DMS53 treated with DMSO at 0.1 percent for 48 hours (cell line): ENCODE measurements at regions not wholly inside any gene's neighbourhood (a gene's known extent, or its start where the extent isn't known, plus 50 kb on each side); places are given as distances from the start of the nearest gene placed in this dataset.

Experiments used
- DNase-seq: peaks from one replicate; lab custom pipeline; 2025; ENCODE audit not compliant: unreplicated experiment; lab: John Stamatoyannopoulos, UW

DNA sequence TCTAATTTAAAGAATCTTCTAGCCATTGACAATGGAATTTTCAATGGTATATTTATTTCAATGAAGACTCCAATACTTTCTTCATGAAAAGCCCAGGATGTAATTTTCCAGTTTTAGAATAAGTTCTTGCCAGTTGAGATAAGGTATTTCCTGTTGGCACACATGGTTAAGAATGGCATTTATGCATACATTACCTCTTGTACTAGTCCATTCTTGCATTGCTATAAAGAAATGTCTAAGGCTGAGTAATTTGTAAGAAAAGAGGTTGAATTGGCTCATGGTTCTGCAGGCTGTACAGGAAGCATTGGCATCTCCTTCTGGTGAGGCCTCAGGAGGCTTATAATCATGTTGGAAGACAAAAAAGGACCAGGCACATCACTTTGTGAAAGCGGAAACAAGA, 1179.6 kb downstream of the AMY1C start:
- DNase-seq = no peak

- no peak for DNase-seq
Observed at GRCh38 chr1:104932030-104932915, 1182.6 kb downstream of the AMY1C start.

DNA sequence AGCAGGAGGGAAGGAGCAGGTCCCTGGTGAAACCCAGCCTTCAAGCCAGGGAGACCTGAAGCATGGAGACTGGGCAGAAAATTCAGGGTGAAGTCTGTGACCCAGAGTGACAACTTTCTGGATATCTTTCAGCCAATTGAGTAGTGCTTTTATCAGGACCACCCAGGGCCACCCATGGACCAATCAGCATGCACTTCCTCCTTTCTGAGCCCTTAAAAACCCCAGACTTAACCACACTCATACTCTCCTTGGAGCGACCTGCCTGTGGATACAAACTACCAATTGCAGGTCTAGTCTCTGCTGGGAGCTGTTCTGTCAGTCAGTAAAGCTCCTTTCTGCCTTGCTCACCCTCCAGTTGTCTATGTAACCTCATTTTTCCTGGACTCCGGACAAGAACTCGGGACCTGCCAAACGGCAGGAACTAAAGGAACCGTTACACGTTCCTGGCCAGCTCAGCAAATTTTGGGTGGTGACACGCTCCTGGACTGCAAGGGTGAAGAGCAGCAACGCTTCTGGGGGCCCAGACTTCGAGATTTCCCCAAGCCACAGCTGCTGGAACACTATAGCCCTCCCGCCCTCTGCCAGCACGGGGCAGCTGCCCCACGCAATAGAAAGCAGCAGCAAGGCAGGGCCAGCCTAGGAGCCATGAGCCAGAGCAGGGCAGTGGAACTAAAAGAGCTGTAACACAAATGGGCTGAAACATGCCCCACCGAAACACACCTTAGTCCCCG, 1183.4 kb downstream of the AMY1C start:
- DNase-seq = no peak

DNA sequence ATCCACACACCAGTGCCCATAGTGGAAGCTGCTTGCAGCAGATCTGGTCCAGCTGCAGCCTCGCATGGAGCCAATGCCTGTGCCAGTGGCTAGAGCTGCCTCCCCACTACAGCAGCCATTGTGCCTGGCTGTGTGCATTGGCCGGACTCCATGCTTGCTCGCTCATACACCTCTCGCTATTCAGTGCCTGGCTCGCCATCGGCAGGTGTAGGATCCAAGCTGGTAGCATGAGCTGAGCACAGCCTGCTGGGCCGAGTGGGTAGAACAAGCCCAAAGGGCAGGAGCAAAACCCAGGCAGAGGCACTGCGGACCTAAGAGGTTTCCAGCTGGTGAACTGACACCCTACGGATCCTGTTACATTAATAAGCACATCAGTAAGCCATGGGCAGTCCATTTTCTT, 1184.1 kb downstream of the AMY1C start:
- DNase-seq = no peak

DNA sequence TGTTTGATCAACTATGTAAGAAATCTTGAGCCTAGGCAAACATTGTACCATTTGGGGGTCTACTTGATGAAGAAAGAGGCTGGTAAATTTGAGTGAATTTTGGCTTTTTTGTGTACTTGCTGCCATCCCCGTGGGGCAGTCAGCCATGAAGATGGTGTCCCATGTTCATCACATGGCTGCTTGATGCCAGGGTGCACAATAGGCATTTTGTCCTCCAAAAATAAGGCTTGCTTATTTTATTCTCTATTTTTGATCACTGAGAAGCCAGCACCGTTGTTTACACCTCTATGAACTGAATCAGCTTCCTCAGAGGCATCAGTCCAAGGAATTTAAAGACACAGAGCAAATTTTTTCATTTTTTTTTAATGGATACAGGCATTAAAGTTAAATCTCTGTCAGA, 1195.7 kb downstream of the AMY1C start:
- no peak for DNase-seq

DNA sequence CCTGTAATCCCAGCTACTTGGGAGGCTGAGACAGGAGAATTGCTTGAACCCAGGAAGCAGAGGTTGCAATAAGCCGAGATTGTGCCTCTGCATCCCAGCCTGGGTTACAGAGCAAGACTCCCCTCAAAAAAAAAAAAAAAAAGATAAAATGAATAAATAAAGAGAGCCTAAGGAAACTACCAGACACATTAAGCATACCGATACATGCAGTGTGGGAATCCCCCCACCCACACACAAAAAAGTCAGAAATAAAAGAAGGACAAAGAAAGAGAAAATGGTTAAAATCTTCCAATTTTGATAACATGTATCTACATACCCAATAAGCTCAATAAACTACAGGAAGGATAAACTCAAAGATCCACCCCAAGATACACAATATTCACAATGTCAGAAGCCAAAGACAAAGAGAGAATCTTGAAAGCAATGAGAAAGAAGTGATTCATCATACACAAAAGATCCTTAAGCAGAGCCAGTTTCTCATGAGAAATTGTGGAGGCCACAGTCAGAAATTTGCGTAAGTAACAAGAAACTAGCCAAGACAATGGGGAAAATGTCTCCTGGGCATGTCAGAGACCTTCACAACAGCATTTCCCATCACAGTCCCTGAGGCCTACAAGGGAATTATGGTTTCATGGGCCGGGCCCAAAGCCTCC, 1197.0 kb downstream of the AMY1C start:
- DNase-seq = no peak

GRCh38 chr1:104953555-104953954, 1203.9 kb downstream of the AMY1C start:
- DNase-seq = peak; percentile 77

DNA sequence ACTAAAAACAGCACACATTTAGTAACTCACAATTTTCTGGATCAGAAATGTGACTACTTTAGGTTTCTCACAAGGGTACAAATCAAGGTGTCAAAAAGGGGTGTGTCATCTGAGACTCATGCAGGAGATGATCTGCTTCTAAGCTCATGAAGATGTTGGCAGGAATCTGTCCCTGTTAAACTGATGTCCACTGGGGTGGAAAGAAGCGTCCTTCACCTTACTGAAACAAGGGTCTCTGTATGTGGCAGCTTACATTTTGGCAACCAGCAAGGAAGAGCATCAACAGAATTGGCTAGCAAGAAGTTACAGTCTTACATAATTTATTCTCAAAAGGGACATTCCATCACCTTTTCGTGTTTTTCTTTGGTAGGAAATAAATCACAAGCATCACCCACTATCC, 1223.8 kb downstream of the AMY1C start:
- no peak for DNase-seq

DNA sequence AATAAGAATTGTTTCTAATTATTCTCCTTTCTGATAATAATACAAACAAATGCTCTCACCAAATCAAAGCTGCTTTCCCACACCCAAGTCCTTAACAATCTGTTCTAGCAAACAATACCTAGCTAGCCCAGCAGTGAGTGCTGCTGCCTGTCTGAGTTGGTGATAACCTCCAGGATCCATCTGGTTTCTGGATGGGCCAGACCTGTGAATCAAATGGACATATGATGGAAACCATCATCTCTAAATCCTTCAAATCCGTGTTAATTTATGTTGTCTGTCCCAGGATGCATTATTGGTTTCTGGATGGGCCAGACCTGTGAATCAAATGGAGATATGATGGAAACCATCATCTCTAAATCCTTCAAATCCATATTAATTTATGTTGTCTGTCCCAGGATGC, 1230.0 kb downstream of the AMY1C start:
- no peak for DNase-seq

DNA sequence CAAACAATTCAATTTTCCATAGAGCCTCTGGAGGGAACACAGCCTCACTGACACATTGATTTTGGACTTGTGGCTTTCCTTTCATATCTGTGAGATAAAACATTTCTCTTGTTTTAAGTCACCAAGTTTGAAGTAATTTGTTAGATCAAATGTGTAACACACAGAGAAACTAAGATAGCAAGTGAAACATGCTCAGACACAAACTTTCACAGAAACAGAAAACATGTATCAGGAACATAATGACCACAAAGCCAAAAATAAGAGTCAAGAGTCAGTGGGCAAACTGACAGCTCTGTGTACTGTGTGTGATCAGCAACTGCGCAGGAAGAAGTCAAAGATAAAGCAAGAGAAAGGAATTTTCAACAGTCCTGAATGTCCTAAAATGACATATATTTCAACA, 1237.5 kb downstream of the AMY1C start:
- DNase-seq = no peak

- DNase-seq = no peak
Observed at GRCh38 chr1:104989012-104989411, 1239.3 kb downstream of the AMY1C start.

- DNase-seq = peak; percentile 33
Observed at GRCh38 chr1:104991702-104992101, 1242.0 kb downstream of the AMY1C start.

DNA sequence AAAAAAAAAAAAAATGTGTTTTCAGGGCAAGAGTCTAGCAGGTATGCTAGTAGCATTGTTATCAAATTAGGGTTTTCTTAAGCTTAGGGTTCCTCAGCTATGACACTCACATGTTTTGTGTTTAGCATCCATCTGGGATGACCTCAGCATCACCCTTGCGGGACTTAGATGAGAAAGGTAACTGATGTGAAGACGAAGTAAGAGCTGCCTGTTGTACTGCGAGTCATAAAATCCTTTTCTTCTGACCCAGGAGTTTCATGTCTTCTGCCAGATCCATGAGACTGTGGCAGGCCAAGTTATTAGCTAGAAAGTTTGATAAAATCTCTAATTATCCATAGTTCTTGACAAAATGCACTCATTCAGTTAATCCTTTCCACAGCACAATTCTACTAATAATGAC, 1251.1 kb downstream of the AMY1C start:
- DNase-seq = no peak

DNA sequence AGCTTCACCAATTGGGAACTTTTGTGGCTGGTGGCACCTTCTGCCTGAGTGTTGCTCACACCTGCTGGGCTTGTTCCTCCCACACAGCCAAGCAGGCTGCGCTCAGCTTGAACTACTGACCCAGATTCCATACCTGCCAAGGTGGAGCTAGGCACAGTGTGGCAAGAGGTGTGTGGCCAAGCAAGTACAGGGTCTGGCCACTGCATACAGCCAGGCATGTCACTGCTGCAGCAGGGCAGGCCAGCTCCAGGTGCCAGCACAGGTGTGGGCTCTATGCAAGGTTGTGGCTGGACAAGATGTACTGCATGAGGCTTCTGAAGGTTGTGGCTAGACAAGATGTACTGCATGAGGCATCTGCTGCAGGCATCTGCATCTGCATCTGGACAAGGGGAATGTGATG, 1254.8 kb downstream of the AMY1C start:
- no peak for DNase-seq

GRCh38 chr1:105005594-105006195, 1256.0 kb downstream of the AMY1C start:
- no peak for DNase-seq

DNA sequence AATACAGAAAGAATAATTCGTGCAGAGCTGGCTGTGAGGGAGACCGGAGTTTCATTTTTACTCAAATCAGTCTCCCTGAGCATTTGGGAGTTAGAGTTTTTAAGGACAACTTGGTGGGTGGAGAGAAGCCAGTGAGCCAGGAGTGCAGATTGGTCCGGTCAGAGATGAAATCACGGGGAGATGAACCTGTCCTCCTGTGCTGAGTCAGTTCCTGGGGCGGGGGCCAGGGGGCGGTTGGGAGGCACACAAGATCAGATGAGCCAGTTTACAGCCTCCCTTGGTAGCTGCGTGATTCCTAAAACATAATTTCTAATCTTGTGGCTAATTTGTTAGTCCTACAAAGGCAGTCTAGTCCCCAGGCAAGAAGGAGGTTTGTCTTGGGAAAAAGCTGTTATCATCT, 1267.9 kb downstream of the AMY1C start:
- DNase-seq = no peak

DNA sequence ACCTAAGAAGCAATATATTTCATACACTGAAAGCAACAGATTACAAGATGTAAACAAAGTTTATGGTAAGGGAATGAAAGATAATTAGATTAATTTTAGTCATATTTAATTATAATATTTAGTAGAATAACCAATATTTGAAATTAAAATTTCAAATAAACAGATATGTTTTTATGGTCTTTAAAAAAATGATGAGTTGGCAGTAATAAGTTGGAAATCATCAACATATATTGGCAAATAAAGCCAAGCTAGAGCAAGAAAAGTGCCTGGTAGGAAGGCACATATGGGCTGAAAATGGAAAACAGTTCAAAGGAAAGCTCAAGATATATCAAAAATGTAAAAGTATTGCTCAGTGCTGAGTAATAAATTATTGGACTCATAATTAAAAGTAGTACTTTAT, 1274.0 kb downstream of the AMY1C start:
- no peak for DNase-seq

- no peak for DNase-seq
Observed at GRCh38 chr1:105027838-105028471, 1278.3 kb downstream of the AMY1C start.

GRCh38 chr1:105072446-105072845, 1322.7 kb downstream of the AMY1C start:
- DNase-seq = no peak

GRCh38 chr1:105072850-105073249, 1323.2 kb downstream of the AMY1C start:
- no peak for DNase-seq

DNA sequence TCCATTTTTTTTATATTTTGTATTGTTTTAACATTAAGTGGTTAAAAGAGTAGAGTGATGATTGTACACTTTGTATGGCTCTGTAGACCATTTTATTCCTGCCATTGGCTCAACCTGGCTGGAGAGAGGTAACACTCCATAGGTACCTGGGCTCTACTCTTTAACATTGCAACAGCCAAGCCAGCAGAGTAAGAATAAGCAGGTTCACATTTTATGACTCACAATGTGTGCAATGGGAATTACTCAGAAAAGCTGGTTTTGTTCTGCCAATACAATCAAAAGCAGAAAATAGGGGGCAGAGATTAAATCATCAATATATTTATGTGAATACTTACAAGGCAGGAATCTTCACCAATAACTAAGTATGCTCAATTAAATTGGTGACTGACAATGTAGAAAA, 1324.0 kb downstream of the AMY1C start:
- DNase-seq = no peak
